Common myeloid progenitor, CD34-positive (primary cell): ENCODE measurements at regions not wholly inside any gene's neighbourhood (a gene's known extent, or its start where the extent isn't known, plus 50 kb on each side); places are given as distances from the start of the nearest gene placed in this dataset.

Source experiments
- CTCF ChIA-PET: fragments of 350-600 bp; sonication (Branson Sonifier 250); formaldehyde crosslinking; loops from one replicate; lab custom pipeline; 2021; ENCODE audit warnings: antibody characterized with exemption; lab: Charles Lee
- POLR2A ChIA-PET: fragments of 350-600 bp; sonication (Branson Sonifier 250); formaldehyde crosslinking; loops from one replicate; lab custom pipeline; 2021; ENCODE audit warnings: antibody characterized with exemption; lab: Charles Lee
- DNase-seq, 3 donors: peaks; one replicate each; pipeline versions ENCODE4 v3.0.0 to v3.0.0-alpha.2; 2013
- H3K27ac ChIP-seq, 2 experiments: 1 replicate in 1 of 2; 2 replicates in 1 of 2; pipeline ENCODE4 v1.7.0; 2013; ENCODE audit warnings: inconsistent platforms in 2 of 2, low read length in 2 of 2, mild to moderate bottlenecking in 2 of 2, low read depth in 1 of 2, moderate library complexity in 1 of 2; ENCODE audit not compliant: severe bottlenecking in 2 of 2, insufficient read depth in 1 of 2, poor library complexity in 1 of 2
- H3K27me3 ChIP-seq, 5 experiments: replicated peaks in 2 of 5; 1 replicate in 3 of 5; 2 replicates in 2 of 5; pipeline versions ENCODE4 v1.6.1 to v1.7.0; 2013; ENCODE audit warnings: low read length in 4 of 5, mild to moderate bottlenecking in 2 of 5, moderate library complexity in 2 of 5, inconsistent platforms in 1 of 5; ENCODE audit not compliant: insufficient read depth in 5 of 5, control insufficient read depth in 4 of 5
- H3K36me3 ChIP-seq, 4 experiments: 1 replicate in 2 of 4; 2 replicates in 2 of 4; pipeline versions ENCODE4 v1.6.1 to v1.7.0; 2013; ENCODE audit warnings: low read length in 3 of 4, control low read depth in 1 of 4, mild to moderate bottlenecking in 1 of 4; ENCODE audit not compliant: control insufficient read depth in 4 of 4, insufficient read depth in 4 of 4
- H3K4me1 ChIP-seq, 4 experiments: 1 replicate in 3 of 4; 2 replicates in 1 of 4; pipeline versions ENCODE4 v1.6.1 to v1.7.1; 2013; ENCODE audit warnings: low read length in 3 of 4, mild to moderate bottlenecking in 3 of 4, control low read depth in 1 of 4, inconsistent platforms in 1 of 4, moderate library complexity in 1 of 4; ENCODE audit not compliant: control insufficient read depth in 4 of 4, insufficient read depth in 4 of 4; ENCODE audit errors: control extremely low read depth in 1 of 4
- H3K4me3 ChIP-seq, 7 experiments: 1 replicate in 4 of 7; 2 replicates in 3 of 7; pipeline versions ENCODE4 v1.5.1 to v1.7.0; 2013; ENCODE audit warnings: mild to moderate bottlenecking in 7 of 7, low read length in 6 of 7, moderate library complexity in 6 of 7, inconsistent platforms in 2 of 7, low read depth in 2 of 7, control low read depth in 1 of 7; ENCODE audit not compliant: insufficient read depth in 4 of 7, control insufficient read depth in 1 of 7; ENCODE audit errors: extremely low read depth in 1 of 7
- H3K9me3 ChIP-seq, 5 experiments: 1 replicate in 4 of 5; 2 replicates in 1 of 5; pipeline versions ENCODE4 v1.6.1 to v1.7.1; 2013; ENCODE audit warnings: low read length in 4 of 5, mild to moderate bottlenecking in 2 of 5, inconsistent platforms in 1 of 5, low read depth in 1 of 5, moderate library complexity in 1 of 5; ENCODE audit not compliant: control insufficient read depth in 4 of 5, insufficient read depth in 2 of 5; ENCODE audit errors: control extremely low read depth in 1 of 5
- WGBS: methylation state at CpG from one replicate; pipeline ENCODE4 v1.1.5; 2013; ENCODE audit not compliant: insufficient coverage; 5-methylcytosine and 5-hydroxymethylcytosine counted together

GRCh38 chrX:94612140-94612539, 938.1 kb downstream of the FAM133A start:
- no peak overlapping the region for H3K4me3 ChIP-seq
- ChIA-PET CTCF (no interaction called here), POLR2A (no interaction called here)
- H3K27ac ChIP-seq, result no peak overlapping the region
- H3K4me1 ChIP-seq, result no peaks in the 10 kb centered on the region
- H3K27me3 ChIP-seq, result no peaks in the 10 kb centered on the region
- no peaks in the 10 kb centered on the region for H3K36me3 ChIP-seq
- 100% methylated on average over 1 of the region's 2 CpGs for WGBS
- DNase-seq, result no peak
- H3K9me3 ChIP-seq, result peaks cover 0 to 3% (median 0%) of the 10 kb centered on the region in 5 experiments

- Histone ChIP-seq H3K27me3 (no peaks in the 10 kb centered on the region), H3K4me3 (no peak overlapping the region), H3K36me3 (no peaks in the 10 kb centered on the region), H3K27ac (no peak overlapping the region), H3K9me3 (peaks cover 0 to 8% (median 5%) of the 10 kb centered on the region in 5 experiments), H3K4me1 (no peaks in the 10 kb centered on the region)
- DNase-seq, result no peak
- CTCF ChIA-PET, result no interaction called here
- POLR2A ChIA-PET, result no interaction called here
Measured at GRCh38 chrX:94633237-94633636, 959.2 kb downstream of the FAM133A start.

DNA sequence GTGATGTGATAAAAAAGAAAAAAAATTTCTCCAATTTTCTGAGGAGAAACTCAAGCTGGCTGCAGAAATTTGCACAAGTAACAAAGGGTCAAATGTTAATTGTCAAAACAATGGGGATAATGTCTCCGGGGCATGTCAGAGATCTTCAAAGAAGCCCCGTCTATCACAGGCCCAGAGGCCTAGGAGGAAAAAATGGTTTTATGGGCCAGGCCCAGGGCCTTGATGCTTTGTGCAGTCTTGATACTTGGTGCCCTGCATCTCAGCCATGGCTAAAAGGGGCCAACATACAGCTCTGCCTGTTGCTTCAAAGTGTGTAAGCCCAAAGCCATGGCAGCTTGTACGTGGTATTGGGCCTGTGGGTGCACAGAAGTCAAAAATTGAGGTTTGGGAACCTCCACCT, 961.0 kb downstream of the FAM133A start:
- ChIA-PET POLR2A (no interaction called here), CTCF (no interaction called here)
- Histone ChIP-seq H3K36me3 (no peaks in the 10 kb centered on the region), H3K4me1 (no peaks in the 10 kb centered on the region), H3K27ac (no peak overlapping the region), H3K9me3 (peaks cover 0 to 8% (median 5%) of the 10 kb centered on the region in 5 experiments), H3K27me3 (no peaks in the 10 kb centered on the region), H3K4me3 (no peak overlapping the region)
- 100% methylated on average over 1 of the region's 3 CpGs for WGBS
- no peak for DNase-seq

GRCh38 chrX:94645726-94646125, 971.7 kb downstream of the FAM133A start:
- no peaks in the 10 kb centered on the region for H3K27me3 ChIP-seq
- DNase-seq, result no peak
- WGBS, result 86% methylated on average over 1 of the region's 2 CpGs
- ChIA-PET CTCF (no interaction called here), POLR2A (no interaction called here)
- H3K27ac ChIP-seq, result no peak overlapping the region
- no peaks in the 10 kb centered on the region for H3K4me1 ChIP-seq
- H3K9me3 ChIP-seq, result peaks cover 0 to 1% (median 0%) of the 10 kb centered on the region in 5 experiments
- H3K36me3 ChIP-seq, result no peaks in the 10 kb centered on the region
- H3K4me3 ChIP-seq, result no peak overlapping the region

DNA sequence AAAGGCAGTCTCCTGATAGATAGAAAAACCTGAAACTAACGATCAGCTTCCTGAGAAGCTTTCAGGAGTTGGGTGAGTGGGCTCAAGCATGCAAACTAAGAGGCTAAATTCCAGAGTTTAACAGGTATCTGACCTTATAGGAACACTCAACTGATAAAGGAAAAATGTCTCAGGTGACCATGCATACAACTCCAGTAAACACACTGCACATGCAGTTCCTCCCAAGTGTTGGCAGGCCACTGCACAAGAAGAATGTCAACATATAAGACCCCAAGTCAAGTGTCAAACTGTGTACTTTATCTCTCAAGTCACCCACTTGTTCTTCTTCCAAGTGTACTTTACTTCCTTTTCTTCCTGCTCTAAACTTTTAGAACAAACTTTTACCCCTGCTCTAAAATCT, 981.2 kb downstream of the FAM133A start:
- CTCF ChIA-PET, result no interaction called here
- Histone ChIP-seq H3K36me3 (no peaks in the 10 kb centered on the region), H3K27ac (no peak overlapping the region), H3K4me1 (no peaks in the 10 kb centered on the region), H3K27me3 (no peaks in the 10 kb centered on the region), H3K4me3 (no peak overlapping the region), H3K9me3 (peaks cover 0 to 2% (median 0%) of the 10 kb centered on the region in 5 experiments)
- POLR2A ChIA-PET, result no interaction called here
- 100% methylated on average over 1 of the region's 1 CpG for WGBS
- DNase-seq, result no peak

DNA sequence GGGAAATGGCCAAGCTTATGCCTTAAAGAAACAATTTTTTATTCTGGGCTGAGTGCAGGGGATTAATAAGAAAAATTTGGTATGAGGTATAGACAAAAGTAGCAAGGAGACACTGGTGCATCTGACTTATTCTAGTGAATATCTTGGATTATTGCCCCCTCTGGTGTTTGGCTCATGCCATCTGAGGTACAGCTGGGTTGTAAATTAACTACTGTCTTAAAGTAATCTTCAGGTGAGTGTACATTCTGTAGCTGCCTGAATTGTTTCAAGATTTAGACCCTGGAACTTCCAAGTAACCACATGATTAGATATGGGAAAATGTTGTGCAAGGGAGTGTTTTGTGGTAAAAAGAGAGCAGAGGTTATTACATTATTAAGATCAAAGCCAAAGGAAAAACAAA, 988.7 kb downstream of the FAM133A start:
- H3K27ac ChIP-seq, result no peak overlapping the region
- no peaks in the 10 kb centered on the region for H3K36me3 ChIP-seq
- CTCF ChIA-PET, result interaction anchor here (0.7 kb wide), 1 partner anchor 49 kb away, joined by 3 read pairs; no protein-coding TSS in a partner anchor
- H3K4me1 ChIP-seq, result no peaks in the 10 kb centered on the region
- peaks cover 0 to 2% (median 0%) of the 10 kb centered on the region in 5 experiments for H3K9me3 ChIP-seq
- POLR2A ChIA-PET, result no interaction called here
- no peak overlapping the region for H3K4me3 ChIP-seq
- H3K27me3 ChIP-seq, result no peaks in the 10 kb centered on the region
- peak in 1 of 3 donors; percentile 3 for DNase-seq

DNA sequence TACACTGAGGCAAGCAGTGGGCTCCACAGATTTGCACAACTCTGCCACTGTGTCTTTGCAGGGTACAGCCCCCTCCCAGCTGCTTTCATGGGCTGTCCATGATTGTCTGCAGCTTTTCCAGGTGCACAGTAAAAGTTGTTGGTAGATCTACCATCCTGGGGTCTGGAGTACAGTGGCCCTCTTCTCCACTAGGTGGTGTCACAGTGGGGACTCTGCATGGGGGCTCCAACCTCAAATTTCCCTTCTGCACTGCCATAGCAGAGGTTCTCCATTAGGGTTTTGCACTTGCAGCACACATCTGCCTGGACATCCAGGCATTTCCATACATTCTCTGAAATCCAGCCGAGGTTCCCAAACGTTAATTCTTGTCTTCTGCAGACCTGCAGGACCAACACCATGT, 1002.3 kb downstream of the FAM133A start:
- Histone ChIP-seq H3K27ac (no peak overlapping the region), H3K4me1 (no peaks in the 10 kb centered on the region), H3K36me3 (no peaks in the 10 kb centered on the region), H3K4me3 (no peak overlapping the region), H3K9me3 (no peaks in the 10 kb centered on the region), H3K27me3 (no peaks in the 10 kb centered on the region)
- POLR2A ChIA-PET, result no interaction called here
- WGBS, result 100% methylated on average over 2 of the region's 2 CpGs
- DNase-seq, result no peak
- CTCF ChIA-PET, result no interaction called here
